Testis (tissue), 2 donors: ENCODE measurements at regions not wholly inside any gene's neighbourhood (a gene's known extent, or its start where the extent isn't known, plus 50 kb on each side); places are given as distances from the start of the nearest gene placed in this dataset.

Experiments
- POLR2A ChIP-seq: fragments of 450-650 bp; IDR thresholded peaks from one replicate; pipeline ENCODE4 v1.6.1; 2017; ENCODE audit warnings: antibody characterized with exemption, mild to moderate bottlenecking, moderate library complexity
- TF ChIP-seq, protein P1 (sequence below), 3 experiments: fragments of 450-650 bp in 2 of 3; fragments of 200-600 bp in 1 of 3; sonication (generic) in 1 of 3; IDR thresholded peaks; one replicate each; pipeline ENCODE4 v1.5.1; 2016 to 2019; ENCODE audit warnings: antibody characterized with exemption in 3 of 3, mild to moderate bottlenecking in 2 of 3, moderate library complexity in 1 of 3

DNA sequence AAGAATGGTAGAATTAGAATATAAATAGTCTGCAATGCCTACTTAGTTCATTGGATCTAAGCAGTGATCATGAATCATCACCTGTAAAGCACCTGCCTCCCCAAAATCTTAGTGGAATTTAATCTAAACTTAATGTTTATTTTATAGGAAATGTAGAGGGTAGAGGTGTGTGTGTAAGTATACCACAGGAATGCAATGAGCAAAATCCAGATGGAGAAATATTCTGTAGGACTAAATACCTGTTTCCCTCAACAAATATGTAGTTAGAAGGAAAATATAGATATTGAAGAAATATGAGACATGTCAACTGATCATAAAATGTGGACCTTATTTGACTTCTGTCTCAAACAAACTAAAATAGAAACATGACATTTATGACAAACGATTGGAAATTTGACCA, 839.2 kb upstream of the FBXO33 start:
- TF ChIP-seq, protein P1, sequence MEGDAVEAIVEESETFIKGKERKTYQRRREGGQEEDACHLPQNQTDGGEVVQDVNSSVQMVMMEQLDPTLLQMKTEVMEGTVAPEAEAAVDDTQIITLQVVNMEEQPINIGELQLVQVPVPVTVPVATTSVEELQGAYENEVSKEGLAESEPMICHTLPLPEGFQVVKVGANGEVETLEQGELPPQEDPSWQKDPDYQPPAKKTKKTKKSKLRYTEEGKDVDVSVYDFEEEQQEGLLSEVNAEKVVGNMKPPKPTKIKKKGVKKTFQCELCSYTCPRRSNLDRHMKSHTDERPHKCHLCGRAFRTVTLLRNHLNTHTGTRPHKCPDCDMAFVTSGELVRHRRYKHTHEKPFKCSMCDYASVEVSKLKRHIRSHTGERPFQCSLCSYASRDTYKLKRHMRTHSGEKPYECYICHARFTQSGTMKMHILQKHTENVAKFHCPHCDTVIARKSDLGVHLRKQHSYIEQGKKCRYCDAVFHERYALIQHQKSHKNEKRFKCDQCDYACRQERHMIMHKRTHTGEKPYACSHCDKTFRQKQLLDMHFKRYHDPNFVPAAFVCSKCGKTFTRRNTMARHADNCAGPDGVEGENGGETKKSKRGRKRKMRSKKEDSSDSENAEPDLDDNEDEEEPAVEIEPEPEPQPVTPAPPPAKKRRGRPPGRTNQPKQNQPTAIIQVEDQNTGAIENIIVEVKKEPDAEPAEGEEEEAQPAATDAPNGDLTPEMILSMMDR (IDR thresholded peaks at IDR 0.05) = no peak
- no peak for TF ChIP-seq POLR2A
